Astrocyte of the hippocampus (primary cell): ENCODE measurements at regions not wholly inside any gene's neighbourhood (a gene's known extent, or its start where the extent isn't known, plus 50 kb on each side); places are given as distances from the start of the nearest gene placed in this dataset.
"Not testable (repeated sequence)": the region's sequence is repeated elsewhere in the genome, so short reads cannot be mapped to it uniquely, and the experiment has no call there.

Source experiments
- DNase-seq: peaks from one replicate; pipeline ENCODE4 v3.0.0; 2011; ENCODE audit warnings: low read depth, low spot score

DNA sequence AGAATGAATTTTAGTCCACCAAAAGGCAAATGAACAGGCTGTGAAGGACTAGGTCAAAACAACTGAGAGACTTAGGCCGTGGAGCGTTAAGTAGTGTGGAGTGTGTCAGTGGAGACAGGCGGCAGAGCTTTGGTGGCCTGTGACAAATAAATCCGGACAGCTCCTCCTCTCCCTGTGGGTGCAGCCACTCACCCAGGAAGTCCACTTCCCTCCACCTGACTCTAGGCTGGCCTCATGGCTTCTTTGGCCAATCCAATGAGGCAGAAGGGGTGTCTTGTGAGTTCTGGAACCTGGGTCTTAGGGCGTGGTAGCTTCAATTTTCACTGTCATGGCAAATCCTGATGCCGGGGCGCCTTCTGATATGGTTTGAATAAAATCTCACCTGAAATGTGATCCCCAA lies 180.9 kb upstream of the C14orf180 start:
- no peak for DNase-seq

DNA sequence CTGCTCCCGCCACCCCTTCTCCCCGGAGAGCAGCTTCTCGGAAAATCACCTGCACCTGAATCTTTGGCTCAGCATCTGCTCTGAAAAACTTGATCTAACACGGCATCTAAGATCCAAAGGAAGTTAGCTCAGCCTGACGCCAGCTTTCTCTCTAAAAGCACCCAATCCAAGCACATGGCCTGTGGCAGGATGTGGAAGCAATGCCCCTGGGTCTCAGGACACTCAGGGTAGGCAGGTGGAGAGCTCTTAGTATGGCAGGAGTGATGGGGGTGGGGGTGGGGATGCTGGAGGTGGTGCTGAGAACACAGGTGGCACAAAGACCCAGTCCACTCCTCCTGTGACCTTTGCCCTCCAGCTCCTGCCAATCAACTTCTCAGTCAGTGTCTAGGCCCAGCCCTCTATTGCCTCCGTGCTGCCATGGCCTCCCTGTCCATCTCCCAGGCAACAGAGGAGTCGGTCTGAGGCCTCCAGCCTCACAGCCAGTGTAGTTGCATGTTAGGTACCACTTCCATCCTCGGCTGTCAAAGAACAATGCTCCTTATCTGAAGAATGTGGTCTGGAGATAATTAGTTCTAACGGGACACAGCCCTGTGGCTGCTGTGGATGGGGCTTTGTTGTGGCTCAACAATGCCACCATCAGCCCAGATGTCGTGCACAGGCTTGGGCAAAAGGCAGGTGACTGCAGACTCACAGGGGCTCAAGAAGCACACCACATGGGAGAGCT lies 180.0 kb upstream of the C14orf180 start:
- DNase-seq: no peak

DNA sequence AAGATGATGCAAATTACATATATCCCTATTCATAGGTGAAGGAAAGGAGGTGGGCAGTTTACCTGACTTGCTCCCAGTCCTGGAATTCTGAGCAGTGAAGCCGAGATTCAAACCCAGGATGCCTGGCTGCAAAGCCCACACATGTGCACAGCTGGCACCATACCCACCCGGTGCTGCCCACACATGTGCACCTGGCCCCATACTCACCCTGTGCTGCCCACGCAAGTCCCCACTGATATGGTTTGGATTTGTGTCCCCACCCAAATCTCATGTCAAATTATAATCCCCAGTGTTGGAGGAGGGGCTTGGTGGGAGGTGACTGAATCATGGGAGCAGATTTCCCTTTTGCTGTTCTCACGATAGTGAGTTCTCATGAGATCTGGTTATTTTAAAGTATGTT lies 179.2 kb upstream of the C14orf180 start:
- no peak for DNase-seq

DNA sequence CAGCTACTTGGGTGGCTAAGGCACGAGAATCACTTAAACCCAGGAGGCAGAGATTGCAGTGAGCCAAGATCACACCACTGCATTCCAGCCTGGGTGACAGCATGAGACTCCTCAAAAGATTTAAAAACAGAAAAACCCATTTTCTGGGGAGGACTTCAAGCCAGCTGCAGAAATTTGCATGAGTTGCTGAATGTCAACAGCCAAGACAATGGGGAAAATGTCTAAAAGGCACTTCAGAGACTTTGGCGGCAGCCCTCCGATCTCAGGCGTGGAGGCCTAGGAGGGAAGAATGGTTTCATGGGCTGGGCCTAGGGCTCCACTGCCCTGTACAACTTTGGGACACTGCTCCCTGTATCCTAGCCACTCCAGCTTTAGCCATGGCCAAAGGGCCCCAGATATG lies 177.8 kb upstream of the C14orf180 start:
- DNase-seq: no peak

DNA sequence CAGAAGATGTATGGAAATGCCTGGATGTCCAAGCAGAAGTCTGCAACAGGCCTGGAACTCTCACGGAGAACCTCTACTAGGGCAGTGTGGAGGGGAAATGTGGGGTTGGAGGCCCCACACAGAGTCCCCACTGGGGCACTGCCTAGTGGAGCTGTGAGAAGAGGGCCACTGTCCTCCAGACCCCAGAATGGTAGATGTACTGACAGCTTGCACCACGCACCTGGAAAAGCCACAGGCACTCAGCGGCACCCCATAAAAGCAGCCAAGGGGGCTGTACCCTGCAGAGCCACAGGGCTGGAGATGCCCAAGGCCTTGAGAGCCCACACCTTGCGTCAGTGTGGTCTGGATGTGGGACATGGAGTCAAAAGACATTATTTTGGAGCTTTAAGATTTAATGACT lies 177.3 kb upstream of the C14orf180 start:
- DNase-seq: not testable (repeated sequence)

DNA sequence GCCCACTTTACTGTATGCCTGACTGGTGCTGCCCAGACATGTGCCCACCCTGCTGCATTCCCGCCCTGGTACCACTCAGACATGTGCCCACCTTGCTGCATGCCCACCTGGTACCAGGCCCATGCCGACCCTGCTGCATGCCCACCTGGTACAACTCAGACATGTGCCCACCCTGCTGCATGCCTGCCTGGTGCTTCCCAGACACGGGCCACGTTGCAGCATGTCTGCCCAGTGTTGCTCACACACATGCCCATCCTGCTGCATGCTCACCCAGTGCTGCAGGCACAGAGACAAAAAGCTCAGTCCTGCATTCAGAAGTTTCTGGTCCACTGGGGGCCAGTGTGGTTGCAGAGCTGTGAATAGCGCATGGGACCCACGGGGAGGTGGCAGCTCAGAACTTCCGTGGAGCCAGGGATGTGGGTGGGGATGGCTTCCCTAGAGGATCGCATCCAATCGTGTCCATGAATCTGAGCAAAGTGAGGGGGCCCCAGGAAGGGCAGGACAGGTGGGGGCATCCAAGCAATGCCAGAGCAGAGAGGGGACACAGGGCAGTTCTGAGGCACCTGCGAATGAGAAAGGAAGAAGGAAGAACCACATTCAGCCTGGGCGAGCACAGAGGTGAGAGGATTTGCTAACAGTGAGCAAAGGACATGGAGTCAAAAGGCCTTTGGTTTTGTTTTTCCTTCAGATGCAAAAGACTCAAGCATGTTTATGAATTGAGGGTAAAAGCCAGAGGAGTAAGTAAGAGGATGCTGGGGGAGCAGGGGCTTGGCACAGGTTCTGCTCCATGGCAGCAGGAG lies 175.9 kb upstream of the C14orf180 start:
- no peak for DNase-seq

DNA sequence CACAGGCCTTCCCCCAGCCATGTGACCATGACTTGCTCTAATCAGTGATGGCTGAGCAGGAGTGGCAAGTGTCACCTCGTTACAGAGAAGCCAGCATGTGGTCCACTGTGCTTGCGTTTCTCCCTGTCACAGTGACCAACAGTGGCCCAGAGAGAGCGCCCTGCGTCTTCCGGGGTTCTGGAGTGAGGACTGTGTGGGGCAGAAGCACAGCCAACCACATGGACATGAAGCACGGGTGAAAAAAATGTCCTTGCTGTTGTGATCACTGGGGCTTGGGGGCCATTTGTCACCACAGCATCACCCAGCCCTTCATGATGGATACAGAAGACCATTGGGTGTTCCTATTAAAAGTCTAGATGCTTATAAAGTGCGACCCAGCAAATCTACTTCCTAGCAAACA lies 174.6 kb upstream of the C14orf180 start:
- no peak for DNase-seq

DNA sequence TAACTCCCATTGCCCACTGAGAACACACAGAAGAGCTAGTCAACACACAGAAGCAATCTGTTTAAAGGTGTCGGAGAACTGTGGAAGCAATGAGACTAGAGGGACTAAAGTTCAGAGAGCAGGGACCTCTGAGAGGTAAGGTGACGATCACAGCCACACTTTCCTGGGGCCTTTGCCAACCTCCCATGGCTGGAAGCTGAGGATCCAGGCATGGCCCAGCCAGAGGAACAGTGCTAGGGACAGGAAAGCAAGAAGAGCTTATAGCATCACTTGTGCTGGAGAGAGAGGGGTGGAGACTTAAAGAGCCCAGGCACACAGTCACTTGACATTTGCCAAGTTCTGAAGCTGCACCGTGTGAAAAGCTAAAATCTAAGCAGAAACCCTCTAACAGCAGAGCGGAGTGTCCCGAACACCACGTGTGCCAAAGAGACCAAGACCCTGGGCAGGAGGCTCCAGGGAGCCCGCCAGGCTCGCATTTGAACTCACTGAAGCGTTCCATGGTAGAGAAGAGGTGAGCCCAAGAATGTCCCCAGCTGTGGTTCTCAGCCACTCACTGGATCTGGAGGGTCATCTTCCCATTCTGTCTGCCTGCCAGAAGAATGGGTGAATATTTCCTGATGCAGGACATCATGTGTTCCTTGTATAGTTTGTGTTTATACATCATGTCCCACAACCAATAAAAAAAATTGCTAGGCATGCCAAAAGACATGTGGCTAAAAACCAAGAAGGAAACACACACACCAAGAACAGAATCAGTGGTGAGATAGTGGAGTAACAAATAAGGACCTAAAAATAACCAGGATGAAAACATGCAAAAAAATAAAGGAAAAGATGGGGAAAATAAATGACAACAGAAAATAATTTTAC lies 174.0 kb upstream of the C14orf180 start:
- DNase-seq: no peak

DNA sequence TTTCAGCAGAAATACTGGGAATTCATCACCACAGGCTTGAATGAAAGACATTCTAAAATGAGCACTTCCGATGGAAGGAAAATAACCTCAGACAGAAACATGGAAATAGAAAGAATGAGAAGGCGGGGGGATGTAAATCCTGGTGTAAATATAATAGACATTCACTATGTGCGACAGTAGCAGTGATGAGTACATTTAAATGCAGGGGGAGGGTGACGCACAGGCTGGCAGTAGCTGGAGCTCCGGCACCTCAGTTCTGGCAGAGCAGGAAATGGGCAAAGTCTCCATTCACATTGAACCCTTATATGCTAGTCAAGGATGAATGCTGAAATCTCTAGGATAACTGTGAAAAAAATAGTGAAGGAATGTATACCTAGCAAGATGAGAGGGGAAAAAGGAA lies 172.7 kb upstream of the C14orf180 start:
- no peak for DNase-seq

DNA sequence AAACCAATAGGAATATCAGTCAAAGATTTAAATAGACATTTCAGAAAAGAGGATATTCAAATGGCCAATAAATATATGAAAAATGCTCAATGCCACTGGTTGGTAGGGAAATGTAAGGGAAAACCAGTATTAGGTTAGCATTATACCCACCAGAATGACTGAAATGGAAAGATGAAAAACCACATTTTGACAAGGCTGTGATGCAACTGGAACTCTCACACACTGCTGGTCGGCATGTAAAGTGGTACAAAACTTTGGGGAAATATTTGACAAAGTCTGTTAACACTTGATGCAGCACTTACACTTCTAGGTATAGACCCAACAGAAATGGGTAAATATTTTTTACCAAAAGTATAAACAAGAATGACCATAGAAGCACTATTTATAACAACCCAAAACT lies 163.2 kb upstream of the C14orf180 start:
- DNase-seq: no peak

DNA sequence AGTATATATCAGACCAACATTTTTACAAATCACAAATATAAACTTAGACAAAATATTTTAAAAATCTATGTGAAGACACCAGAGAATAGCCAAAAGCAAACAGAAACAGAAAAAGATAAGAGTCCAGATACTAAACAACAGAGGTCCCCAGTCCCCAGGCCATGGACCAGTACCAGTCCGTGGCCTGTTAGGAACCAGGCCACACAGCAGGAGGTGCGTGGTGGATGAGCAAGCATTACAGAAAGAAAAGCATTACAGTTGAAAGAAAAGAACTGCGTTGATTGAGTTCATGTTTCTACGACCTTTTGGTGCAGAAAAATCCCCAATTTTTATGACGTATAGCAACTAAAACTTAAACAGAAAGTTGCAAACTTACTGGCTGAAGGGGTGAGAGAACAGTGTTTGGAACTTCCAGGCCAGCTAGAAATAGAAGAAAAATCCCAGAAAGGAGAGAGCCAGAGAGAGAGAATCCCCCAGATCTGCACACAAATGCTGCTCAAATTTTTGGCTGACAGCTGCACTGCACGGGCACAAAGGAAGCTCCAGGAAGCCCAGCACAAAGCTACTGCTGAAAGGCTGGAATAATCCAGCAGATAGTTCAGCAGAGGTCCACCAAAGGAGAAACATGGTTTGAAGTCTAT lies 159.6 kb upstream of the C14orf180 start:
- no peak for DNase-seq

DNA sequence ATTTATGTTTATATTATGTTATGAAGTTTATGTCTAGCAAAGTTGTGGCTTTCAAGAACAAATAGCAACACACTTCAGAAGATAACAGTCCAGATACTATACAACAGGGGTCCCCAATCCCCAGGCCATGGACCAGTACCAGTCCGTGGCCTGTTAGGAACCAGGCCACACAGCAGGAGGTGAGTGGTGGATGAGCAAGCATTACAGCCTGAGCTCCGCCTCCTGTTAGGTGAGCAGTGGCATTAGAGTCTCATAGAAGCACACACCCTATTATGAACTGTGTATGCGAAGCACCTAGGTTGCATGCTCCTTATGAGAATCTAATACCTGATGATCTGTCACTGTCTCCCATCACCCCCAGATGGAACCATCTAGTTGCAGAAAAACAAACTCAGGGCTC lies 159.0 kb upstream of the C14orf180 start:
- not testable (repeated sequence) for DNase-seq

DNA sequence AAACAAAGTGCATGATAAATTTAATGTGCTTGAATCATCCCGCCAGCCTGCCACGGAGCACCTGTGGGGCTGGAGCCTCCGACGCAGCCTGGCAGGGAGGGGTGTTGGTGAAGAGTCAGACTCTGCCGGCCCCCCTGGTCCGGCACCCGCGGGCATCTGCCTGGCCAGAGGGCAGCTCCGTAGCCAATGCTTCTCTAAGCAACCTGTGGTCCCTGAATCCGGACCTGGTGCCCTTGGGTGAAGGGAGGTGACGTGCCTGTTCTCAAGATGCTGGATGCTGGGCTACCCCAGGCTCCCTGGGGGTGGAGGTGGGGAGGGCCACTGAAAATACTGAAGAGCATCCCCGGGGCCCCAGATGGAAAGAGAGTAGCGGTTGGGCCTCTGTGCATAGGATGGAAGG lies 158.6 kb upstream of the C14orf180 start:
- DNase-seq: no peak

DNA sequence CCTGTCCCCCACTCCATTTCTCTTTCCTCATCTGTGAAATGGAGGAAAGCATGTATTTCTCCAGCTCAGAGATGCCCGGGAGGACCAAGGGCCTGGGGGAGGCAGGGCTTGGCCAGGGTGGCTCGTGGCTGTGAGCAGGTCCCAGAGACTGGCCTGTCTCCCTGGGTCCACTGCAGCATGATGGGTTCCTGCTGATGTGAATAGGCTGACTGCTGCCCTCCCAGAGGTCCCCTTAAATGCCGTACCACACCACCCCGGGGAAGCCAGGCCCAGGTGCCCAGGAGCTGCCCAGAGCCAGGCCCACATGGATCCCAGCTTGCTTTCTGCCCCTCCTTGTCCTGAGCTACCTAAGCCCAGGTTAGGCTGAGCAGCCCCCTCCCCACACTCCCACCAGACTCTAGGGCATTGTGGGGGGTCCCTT lies 158.2 kb upstream of the C14orf180 start:
- DNase-seq: no peak

DNA sequence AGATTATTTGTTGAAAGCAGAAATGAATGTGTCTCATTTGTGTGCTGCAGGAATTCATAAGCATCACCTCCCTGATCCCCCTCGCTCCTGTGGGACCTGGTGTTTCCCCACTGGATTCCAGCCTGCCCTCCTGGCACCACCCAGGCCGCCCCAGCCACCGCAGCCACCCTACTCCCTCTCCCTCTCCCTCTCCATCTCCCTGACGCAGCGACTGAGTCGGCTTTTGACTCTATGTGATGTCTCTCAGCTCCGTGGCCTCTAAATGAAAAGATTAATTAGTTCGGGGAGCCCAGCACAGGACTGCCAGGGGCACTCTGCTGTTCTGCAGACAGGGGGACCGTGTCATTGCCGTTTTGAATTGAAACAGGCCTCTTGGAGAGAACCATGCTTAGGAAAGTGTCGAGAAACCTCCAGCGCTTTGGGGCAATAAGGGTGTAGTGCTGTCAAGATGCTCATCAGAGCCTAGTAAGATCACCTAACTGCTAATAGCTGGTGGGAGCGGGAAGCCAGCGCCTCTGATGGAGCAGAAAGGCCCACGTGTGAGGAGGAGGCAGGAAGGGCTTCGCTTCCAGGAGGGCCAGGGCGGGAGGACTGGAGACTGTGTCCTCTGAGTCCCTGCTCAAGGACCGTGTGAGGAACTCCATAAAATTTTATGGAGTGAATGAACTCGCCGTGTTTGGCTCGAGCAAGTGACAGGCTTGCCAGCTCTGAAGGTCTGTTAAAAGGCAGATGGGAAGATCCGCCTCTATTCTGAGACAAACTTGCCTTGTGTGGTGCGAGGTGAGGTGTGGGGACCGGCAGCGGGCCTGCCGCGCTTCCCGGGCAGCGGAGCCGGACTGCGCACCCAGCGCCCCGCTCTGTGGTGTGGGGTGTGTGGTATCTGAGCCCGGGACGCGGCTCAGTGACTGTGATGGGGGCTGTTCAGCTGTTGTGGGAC lies 157.4 kb upstream of the C14orf180 start:
- DNase-seq: no peak

DNA sequence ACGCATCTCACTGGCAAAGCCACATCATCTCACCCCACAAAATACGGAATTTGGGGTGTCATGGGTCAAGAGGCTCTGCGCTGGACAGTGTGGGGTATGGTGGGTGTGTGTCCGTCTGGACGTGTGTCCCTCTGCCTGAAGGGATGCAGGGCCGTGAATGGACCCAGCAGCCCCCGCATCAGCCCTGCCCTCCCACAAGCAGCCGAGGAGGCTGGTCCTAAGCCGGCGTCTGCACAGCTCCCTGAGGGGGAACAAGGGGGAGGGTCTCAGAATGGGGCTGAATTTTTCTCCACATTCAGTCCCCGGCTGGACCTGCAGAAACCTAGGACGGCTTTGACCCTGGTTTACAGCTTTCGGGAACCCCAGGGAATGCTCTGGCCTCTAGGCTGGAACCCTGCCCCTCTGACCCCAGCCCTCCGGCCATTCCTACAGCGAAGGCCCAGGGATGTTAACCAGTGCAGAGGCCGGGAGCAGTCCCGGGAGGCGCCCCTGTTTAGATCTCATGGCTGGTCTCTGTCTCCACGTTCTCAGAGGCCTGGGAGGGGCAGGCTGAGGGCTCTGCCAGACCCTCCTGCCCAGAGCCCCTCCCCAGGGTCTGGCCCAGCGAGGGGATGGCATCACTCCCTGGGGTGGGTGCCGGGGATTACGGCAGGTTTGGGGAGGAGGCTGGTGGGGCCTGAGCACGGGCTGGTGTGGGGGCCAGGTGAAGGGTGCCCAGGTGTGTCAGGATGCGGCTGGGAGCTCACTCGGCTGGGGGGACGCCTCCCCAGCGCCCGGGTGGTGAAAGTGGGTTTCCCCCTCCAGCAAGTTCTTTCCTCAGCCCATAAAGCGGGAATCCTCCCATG lies 156.5 kb upstream of the C14orf180 start:
- DNase-seq: no peak

DNA sequence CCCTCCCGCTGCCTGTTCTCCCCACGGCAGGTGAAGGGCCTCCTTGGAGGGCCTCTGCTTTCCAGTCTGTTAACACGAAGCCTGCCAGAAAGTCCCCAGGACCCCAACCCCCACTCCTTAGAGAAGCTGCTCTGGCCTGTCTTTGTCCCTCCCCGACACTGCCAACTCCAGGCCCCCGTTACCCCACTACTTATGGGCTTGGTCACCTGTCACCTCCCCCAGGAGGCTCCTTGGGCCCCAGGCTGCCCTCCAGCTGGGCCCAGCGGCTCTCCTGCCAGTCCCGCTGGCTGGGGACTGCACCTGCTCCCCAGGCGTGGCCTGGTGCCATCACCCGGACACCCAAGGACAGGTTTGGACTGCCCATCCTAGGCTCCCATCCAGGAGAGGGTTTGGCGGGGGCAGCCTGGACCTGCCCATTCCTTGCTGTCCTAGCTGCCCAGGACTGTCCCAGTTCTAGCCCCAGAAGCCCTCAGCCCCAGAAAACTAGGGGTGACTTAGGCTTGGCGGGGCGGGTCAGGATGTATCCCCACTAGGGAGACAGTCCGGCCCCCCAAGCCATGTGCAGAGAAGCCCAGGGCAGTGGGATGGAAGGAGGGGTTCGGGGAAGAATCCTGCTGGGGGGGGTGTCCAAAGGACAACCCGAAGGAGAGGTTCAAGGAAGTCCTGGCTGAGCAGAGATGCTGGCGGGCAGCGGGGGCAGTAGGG lies 155.7 kb upstream of the C14orf180 start:
- DNase-seq: no peak

DNA sequence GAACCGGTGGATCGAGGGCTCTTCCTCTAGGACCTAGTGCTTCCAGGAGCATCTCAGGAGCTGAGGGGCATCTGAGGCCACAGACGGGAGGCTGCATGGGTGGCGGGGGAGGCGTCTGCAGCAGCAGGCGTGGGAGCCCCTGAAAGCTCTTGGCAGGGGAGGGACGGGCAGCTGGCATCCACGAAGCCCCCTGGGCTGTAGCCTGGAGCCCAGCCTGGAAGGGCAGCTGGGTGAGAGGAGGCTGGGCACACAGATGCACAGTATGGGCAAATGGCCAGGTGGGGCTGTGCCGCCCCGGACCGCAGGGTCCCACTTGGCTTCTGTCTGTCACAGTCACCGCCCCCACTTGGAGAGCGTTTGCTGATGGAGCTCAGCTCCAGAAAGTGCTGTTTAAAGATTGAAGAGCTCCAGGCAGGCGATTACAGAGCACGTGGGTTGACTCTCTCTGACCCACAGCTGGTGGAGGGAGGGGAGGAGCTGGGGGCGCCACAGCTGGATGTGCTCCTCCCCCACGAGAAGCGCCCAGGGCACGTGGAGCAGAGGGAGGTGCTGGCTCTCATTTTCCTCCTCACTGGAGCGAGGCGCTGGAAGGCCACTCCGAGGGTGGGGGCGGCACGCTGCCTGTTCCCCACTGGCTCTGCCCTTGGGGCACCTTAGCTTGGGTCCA lies 155.0 kb upstream of the C14orf180 start:
- no peak for DNase-seq
